ENCODE measurements at regions not wholly inside any gene's neighbourhood (a gene's known extent, or its start where the extent isn't known, plus 50 kb on each side); places are given as distances from the start of the nearest gene placed in this dataset.
A peak's percentile ranks its signal among the peaks of the same experiment; 100 is the strongest.
"Not testable (repeated sequence)": the region's sequence is repeated elsewhere in the genome, so short reads cannot be mapped to it uniquely, and the experiment has no call there.

DNA sequence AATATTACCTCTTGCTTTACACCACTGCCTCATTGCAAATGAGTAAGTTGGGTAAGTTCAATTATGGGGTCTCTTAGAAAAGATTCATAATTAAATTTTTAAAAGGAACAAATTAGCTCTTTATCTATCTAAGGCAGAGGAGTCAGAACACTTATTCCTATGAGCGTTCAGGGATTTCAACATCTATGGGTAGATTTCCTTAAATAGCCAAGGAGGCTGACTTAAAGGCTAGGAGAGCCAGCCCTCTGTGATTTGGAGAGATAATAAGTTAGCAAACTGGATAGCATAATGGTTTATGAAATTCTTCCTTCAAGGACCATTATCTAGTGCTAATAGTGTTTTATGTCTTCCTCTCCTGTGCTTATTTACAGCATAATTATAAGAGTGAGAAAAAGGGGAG, 387.7 kb downstream of the STK39 start:
- no peak for TF ChIP-seq JUND (IDR thresholded peaks at IDR 0.05; ENCODE audit: low read depth)
- DNase-seq (ENCODE audit: low read depth in 1 of 2, low spot score in 1 of 2) = no peak
- in situ Hi-C loops (cut with HindIII; ENCODE audit: low pct_unique_long_range_greater_than_20kb, low sequenced_read_pairs) = no loop called here

DNA sequence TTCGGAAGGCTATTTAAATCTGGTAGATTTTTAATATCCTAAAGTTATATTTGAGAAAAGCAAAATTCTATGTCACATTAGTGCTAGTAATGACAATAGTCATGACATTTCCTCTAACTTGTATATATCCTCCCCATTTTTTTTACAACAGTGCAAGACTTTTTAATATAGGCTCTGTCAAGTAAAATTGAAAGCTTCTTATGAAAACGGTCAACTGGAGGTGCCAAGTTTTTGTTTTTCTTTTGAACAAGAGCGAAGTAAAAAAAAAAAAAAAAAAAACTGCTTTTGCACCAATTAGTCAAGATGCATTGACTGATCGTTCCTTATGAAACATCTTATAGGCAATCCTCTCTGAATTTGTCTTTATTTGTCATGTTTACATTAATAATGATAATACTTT, 389.3 kb downstream of the STK39 start:
- no peak for TF ChIP-seq JUND (IDR thresholded peaks at IDR 0.05; ENCODE audit: low read depth)
- no peak for DNase-seq (ENCODE audit: low read depth in 1 of 2, low spot score in 1 of 2)
- in situ Hi-C loops (cut with HindIII; ENCODE audit: low pct_unique_long_range_greater_than_20kb, low sequenced_read_pairs) = no loop called here

DNA sequence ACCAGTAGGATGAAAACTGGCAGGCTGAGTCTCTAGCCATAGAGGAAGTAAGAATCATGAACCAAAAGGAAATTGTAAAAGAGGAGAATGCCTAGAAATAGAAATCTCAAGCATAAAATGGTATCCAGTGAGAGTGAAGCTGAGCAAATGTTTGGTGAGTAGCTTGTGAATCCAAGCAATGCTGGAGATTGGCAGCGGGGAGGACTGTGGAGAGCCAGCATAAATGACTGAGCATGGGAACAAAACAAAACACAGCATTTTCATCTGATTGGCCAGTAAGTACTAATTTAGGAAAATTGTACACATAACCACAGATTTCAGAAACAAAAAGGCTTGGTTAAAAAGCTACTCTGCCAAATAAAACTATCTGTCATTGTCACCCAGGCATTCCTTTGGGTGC, 390.0 kb downstream of the STK39 start:
- no peak for TF ChIP-seq JUND (IDR thresholded peaks at IDR 0.05; ENCODE audit: low read depth)
- in situ Hi-C loops (cut with HindIII; ENCODE audit: low pct_unique_long_range_greater_than_20kb, low sequenced_read_pairs) = no loop called here
- DNase-seq (ENCODE audit: low read depth in 1 of 2, low spot score in 1 of 2) = no peak

DNA sequence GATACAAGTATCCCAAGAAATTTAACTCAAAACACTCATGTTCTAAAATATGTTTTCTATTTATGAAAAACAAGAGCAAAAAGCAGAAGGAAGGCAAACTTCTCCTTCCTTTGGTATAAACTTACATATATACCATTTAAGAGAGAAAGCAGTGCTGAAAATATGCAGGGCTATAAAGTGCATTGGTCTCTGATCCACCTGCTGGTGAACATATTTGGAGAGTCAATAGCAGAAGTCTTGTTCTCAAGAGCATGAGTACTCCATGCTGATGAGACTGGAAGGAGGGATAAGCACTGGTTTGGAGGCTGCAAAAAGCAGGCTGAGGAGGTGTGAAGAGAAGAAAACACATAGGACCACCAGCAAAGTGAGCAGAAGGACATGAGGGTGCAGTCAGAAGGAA, 391.2 kb downstream of the STK39 start:
- no peak for TF ChIP-seq JUND (IDR thresholded peaks at IDR 0.05; ENCODE audit: low read depth)
- peak in 1 of 2 experiments; percentile 3 for DNase-seq (ENCODE audit: low read depth in 1 of 2, low spot score in 1 of 2)
- in situ Hi-C loops (cut with HindIII; ENCODE audit: low pct_unique_long_range_greater_than_20kb, low sequenced_read_pairs) = no loop called here

DNA sequence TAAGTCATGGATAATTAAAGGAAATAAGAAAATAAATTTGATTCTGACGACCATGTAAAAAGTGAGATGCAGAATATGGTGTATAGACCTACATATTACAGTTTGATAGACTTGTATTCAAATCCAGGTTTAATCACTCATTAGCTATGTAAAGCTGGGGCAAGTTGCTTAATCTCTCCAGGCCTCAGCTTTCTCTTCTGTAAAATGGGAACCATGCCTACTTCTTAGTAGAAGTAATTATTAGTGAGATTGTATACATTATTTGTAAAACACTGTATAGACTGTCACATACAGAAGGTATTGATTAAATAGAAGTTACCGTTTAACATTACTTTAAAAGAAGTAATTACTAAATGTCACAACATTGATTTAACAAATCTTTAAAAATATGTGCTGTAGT, 392.2 kb downstream of the STK39 start:
- DNase-seq (ENCODE audit: low read depth in 1 of 2, low spot score in 1 of 2) = no peak
- in situ Hi-C loops (cut with HindIII; ENCODE audit: low pct_unique_long_range_greater_than_20kb, low sequenced_read_pairs) = no loop called here
- no peak for TF ChIP-seq JUND (IDR thresholded peaks at IDR 0.05; ENCODE audit: low read depth)

DNA sequence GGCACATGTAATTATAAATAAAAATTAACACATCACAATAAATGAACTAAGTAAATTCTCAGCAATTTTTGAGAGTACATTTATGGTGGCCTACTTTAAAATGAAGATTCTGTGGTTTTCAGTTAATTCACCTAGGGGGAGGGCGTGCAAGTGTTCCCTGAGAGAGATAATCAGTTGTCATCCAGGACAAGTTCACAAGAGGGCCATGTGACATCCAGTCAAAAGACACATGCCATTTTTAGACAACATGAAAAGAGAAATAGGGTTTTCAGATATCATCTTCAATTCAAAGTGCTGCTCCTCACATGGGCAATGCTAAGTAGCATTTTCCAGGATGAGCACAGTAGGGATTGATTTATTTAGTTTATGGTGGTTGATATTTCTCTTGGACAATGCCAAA, 393.7 kb downstream of the STK39 start:
- in situ Hi-C loops (cut with HindIII; ENCODE audit: low pct_unique_long_range_greater_than_20kb, low sequenced_read_pairs) = no loop called here
- no peak for TF ChIP-seq JUND (IDR thresholded peaks at IDR 0.05; ENCODE audit: low read depth)
- no peak for DNase-seq (ENCODE audit: low read depth in 1 of 2, low spot score in 1 of 2)

DNA sequence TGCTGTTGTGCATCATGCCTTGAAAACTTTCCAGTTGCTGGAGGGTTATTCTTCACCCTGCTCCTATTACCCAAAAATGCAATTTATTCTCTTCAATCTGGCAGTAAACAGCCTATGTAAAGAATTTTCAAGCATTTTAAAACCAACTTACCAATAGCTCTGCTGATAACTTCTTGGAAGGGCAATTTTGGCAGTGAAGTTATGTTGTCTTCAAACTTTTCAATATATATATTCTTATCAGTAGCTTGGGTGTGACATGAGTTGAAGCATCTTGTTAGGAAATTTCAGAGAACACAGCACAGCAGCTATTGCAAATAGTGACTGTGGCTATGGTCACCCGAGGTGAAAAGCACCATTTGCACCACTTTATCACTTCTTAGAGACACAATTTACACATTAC, 395.5 kb downstream of the STK39 start:
- in situ Hi-C loops (cut with HindIII; ENCODE audit: low pct_unique_long_range_greater_than_20kb, low sequenced_read_pairs) = no loop called here
- TF ChIP-seq JUND (IDR thresholded peaks at IDR 0.05; ENCODE audit: low read depth) = no peak
- no peak for DNase-seq (ENCODE audit: low read depth in 1 of 2, low spot score in 1 of 2)

DNA sequence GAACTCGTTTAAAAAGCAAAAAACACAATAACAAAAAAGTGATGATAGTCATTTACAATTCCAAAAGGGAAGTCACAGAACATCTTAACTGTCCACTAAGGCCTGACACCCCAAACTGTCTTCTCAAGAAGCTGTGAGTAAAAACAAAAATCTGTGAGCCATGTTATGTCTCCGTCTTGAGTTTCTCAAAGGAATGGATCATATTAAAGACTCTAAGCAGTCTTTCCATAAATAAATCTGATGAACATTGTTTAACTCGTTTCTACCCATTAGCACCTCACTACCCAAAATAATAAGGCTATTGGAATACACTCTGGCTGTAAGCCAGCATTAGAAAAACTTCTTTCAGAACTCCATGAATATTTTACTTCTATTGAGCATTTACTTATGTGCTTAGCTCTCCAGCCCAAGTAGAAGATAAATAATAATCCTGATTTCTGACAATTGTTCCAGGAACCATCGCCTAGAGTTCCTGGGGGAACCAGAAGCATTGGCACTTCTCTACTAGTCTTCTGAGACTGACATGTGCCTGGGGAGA, 396.0 kb downstream of the STK39 start:
- TF ChIP-seq JUND (IDR thresholded peaks at IDR 0.05; ENCODE audit: low read depth) = no peak
- in situ Hi-C loops (cut with HindIII; ENCODE audit: low pct_unique_long_range_greater_than_20kb, low sequenced_read_pairs) = no loop called here
- no peak for DNase-seq (ENCODE audit: low read depth in 1 of 2, low spot score in 1 of 2)

DNA sequence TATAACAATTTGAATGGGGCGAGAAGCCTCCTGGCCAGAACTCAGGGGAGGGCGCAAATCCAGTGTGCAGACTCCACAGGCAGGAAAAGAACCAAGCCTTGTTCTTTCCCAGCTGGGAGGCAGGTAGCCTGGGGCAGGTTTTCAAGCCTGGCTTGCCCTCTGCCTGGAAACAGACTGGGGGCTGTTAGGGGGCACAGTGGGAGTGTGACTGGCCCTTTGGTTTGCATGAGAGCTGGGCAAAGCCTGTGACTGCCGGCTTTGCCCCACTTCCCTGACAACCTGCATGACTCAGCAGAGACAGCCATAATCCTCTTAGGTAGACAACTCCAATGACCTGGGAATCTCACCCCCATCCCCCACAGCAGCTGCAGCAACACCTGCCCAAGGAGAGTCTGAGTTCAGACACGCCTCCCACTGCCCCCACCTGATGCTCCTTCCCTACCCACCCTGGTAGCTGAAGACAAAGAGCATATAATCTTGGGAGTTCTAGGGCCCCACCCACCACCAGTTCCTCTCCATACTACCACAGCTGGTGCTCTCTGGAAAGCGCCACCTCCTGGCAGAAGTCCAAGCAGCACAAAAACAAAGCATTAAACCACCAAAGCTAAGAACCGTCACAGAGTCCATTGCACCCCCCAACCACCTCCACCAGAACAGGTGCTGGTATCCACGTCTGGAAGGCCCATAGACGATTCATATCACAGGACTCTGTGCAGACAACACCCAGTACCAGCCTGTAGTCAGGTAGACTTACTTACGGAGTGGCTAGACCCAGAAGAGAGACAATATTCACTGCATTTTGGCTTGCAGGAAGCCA, 402.5 kb downstream of the STK39 start:
- in situ Hi-C loops (cut with HindIII; ENCODE audit: low pct_unique_long_range_greater_than_20kb, low sequenced_read_pairs) = no loop called here
- TF ChIP-seq JUND (IDR thresholded peaks at IDR 0.05; ENCODE audit: low read depth) = no peak
- DNase-seq (ENCODE audit: low read depth in 1 of 2, low spot score in 1 of 2) = peak in 1 of 2 experiments; percentile 16

DNA sequence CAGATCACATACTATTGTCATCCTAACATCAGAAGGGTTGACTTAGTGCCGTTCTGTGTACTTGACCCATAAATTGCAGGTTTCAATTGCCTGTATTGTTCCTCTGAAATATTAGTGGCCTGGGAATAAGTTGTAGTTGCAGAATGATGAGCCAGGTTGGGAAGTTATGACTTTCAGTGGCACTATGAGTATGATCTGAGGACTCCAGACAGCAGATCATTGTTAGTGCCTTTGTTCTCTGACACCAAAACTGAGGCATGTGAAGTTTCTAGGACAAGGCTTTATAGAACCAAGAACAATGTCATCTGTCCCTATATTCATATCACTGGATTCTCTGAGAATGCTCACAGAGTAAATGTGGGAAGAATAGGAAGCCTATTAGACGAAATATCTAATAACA, 403.7 kb downstream of the STK39 start:
- in situ Hi-C loops (cut with HindIII; ENCODE audit: low pct_unique_long_range_greater_than_20kb, low sequenced_read_pairs) = no loop called here
- no peak for TF ChIP-seq JUND (IDR thresholded peaks at IDR 0.05; ENCODE audit: low read depth)
- DNase-seq (ENCODE audit: low read depth in 1 of 2, low spot score in 1 of 2) = no peak

DNA sequence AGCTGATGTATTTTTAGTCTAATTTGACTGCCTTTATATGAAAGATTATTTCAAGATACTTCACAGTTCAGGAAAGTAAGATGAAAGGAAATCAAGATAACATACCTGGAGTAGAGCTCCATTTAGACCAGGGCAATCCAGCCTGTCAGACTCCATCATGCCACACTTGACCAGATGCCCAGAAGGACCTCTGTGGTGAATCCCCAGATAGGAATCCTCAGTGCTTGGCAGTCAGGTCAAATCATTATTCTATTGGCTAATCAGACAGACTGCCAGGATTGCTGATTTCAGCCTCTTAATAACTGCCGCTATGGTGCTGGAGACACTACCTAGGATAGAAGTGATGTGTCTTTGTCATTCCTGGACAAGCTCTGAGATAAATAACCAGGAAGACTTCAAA, 404.2 kb downstream of the STK39 start:
- TF ChIP-seq JUND (IDR thresholded peaks at IDR 0.05; ENCODE audit: low read depth) = no peak
- DNase-seq (ENCODE audit: low read depth in 1 of 2, low spot score in 1 of 2) = no peak
- in situ Hi-C loops (cut with HindIII; ENCODE audit: low pct_unique_long_range_greater_than_20kb, low sequenced_read_pairs) = no loop called here

DNA sequence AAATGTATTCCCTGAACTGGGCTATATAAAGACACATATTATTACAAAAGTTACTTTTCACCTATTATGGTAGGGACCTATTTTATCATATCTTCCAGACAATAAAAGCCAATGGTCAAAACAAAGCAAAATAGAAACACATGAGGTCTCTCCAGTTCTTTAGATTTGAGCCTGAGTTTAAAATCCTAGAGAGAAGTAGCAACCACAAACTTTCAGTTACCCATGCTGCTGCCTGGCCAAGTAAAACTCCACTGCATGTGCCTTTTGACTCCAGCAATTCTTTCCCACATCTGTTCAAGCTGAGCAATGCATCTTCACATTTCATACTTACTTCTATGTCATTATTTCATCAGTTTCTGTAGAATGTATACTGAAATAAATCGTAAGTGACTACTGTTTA, 405.3 kb downstream of the STK39 start:
- no peak for DNase-seq (ENCODE audit: low read depth in 1 of 2, low spot score in 1 of 2)
- no peak for TF ChIP-seq JUND (IDR thresholded peaks at IDR 0.05; ENCODE audit: low read depth)
- in situ Hi-C loops (cut with HindIII; ENCODE audit: low pct_unique_long_range_greater_than_20kb, low sequenced_read_pairs) = no loop called here

DNA sequence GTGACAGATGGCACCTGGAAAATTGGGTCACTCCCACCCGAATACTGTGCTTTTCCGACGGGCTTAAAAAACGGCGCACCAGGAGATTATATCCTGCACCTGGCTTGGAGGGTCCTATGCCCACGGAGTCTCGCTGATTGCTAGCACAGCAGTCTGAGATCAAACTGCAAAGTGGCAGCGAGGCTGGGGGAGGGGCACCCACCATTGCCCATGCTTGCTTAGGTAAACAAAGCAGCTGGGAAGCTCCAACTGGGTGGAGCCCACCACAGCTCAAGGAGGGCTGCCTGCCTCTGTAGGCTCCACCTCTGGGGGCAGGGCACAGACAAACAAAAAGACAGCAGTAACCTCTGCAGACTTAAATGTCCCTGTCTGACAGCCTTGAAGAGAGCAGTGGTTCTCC, 412.1 kb downstream of the STK39 start:
- in situ Hi-C loops (cut with HindIII; ENCODE audit: low pct_unique_long_range_greater_than_20kb, low sequenced_read_pairs); DNase-seq (ENCODE audit: low read depth in 1 of 2, low spot score in 1 of 2): not testable (repeated sequence)

DNA sequence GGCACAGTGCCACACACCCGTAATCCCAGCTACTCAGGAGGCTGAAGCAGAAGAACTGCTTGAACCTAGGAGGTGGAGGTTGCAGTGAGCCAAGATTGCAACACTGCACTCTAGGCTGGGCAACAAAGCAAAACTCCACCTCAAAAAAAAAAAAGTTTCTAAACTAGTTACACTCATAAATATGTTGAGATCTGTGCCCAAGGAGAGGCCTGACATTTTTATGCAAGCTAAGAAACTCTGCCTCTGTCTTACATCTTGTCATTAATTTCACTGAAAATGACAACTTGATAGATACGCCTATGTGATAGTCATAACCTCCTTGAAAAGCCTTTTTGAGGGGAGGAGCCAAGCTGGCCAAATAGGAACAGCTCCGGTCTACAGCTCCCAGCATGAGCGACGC, 412.7 kb downstream of the STK39 start:
- no peak for TF ChIP-seq JUND (IDR thresholded peaks at IDR 0.05; ENCODE audit: low read depth)
- no peak for DNase-seq (ENCODE audit: low read depth in 1 of 2, low spot score in 1 of 2)
- in situ Hi-C loops (cut with HindIII; ENCODE audit: low pct_unique_long_range_greater_than_20kb, low sequenced_read_pairs) = no loop called here
